Stimulated activated CD4-positive, alpha-beta T cell treated with anti-CD3 and anti-CD28 coated beads, Interleukin-1b, Interleukin-23, amount 100 ng/mL, for 4 hours (primary cell): ENCODE measurements at regions not wholly inside any gene's neighbourhood (a gene's known extent, or its start where the extent isn't known, plus 50 kb on each side); places are given as distances from the start of the nearest gene placed in this dataset.

Source experiments
- DNase-seq, 2 donors: peaks; one replicate each; pipeline ENCODE4 v3.0.0-alpha.2; 2020; ENCODE audit warnings: low read depth in 2 of 2

- no peak for DNase-seq
Measured at GRCh38 chr15:35596285-35596684, 50.3 kb upstream of the DPH6 start.

- DNase-seq, result no peak
Measured at GRCh38 chr15:35602836-35603235, 56.9 kb upstream of the DPH6 start.

GRCh38 chr15:35603301-35603700 lies 57.3 kb upstream of the DPH6 start:
- no peak for DNase-seq

GRCh38 chr15:35603856-35604255 lies 57.9 kb upstream of the DPH6 start:
- DNase-seq, result no peak

GRCh38 chr15:35605764-35606449 lies 59.9 kb upstream of the DPH6 start:
- DNase-seq, result no peak

- no peak for DNase-seq
Measured at GRCh38 chr15:35606450-35606779, 60.5 kb upstream of the DPH6 start.

GRCh38 chr15:35616498-35617271 lies 70.7 kb upstream of the DPH6 start:
- DNase-seq, result no peak

GRCh38 chr15:35618260-35619188 lies 72.6 kb upstream of the DPH6 start:
- DNase-seq, result no peak

- no peak for DNase-seq
Measured at GRCh38 chr15:35622641-35623340, 76.8 kb upstream of the DPH6 start.

GRCh38 chr15:35624881-35625280 lies 78.9 kb upstream of the DPH6 start:
- no peak for DNase-seq

GRCh38 chr15:35626571-35627318 lies 80.8 kb upstream of the DPH6 start:
- DNase-seq, result no peak

GRCh38 chr15:35627696-35628095 lies 81.7 kb upstream of the DPH6 start:
- DNase-seq, result no peak

GRCh38 chr15:35629766-35630165 lies 83.8 kb upstream of the DPH6 start:
- DNase-seq, result no peak

GRCh38 chr15:35630532-35630931 lies 84.6 kb upstream of the DPH6 start:
- no peak for DNase-seq

GRCh38 chr15:35630985-35631384 lies 85.0 kb upstream of the DPH6 start:
- DNase-seq, result no peak

GRCh38 chr15:35633677-35634076 lies 87.7 kb upstream of the DPH6 start:
- DNase-seq, result no peak

GRCh38 chr15:35646790-35647189 lies 100.8 kb upstream of the DPH6 start:
- DNase-seq, result no peak

- DNase-seq, result no peak
Measured at GRCh38 chr15:35647303-35647702, 101.3 kb upstream of the DPH6 start.

- DNase-seq, result no peak
Measured at GRCh38 chr15:35648941-35649340, 103.0 kb upstream of the DPH6 start.

- DNase-seq, result no peak
Measured at GRCh38 chr15:35649575-35649974, 103.6 kb upstream of the DPH6 start.

- DNase-seq, result no peak
Measured at GRCh38 chr15:35654332-35654731, 108.4 kb upstream of the DPH6 start.
